DOHH2 (cell line): ENCODE measurements at regions not wholly inside any gene's neighbourhood (a gene's known extent, or its start where the extent isn't known, plus 50 kb on each side); places are given as distances from the start of the nearest gene placed in this dataset.

Experiments
- EZH2phosphoT487 ChIP-seq: fragments of 200-600 bp; sonication (generic); IDR thresholded peaks from 2 replicates; pipeline ENCODE4 v1.6.1; 2017; ENCODE audit warnings: borderline replicate concordance, mild to moderate bottlenecking, antibody characterized with exemption, low read length, moderate library complexity, mixed read lengths
- TF ChIP-seq, protein P1 (sequence below): fragments of 200-600 bp; sonication (generic); IDR thresholded peaks from one replicate; pipeline ENCODE4 v1.5.1; 2014; ENCODE audit warnings: antibody characterized with exemption, mild to moderate bottlenecking, low read depth, low read length; ENCODE audit not compliant: poor library complexity, severe bottlenecking

DNA sequence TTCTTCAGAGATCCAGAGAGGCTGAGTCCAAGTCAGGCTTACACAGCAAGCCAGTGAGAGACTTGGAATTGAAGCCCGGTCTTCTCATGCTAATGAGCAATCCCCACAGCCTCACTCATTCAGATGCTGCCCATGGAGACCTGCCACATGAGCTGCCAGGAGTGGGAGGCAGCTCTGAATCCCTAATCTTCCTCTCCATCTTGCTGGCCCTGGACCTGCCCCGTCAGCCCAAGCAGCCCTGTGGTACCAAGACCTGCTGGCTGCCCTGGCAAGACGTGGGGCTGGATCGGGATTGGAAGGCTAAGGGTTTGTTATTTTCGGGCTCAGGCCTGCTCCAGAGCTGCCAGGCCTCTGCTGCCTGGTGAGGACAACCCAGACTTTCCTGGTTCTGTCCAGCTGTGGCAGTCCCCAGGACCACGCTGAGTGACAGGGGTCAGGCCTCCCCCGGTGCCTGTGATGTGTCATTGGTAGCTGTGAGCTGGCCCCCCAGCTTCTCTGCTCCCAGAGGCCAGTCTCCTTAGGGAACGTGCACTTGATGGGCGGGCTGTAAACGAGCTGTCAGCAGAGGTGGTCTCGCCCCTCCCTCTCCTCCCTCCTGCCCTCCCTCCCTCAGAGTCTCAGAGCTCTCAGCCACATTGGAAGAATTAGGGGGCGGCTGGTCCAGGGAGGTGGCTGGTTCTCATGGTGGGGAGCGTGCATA lies 135.0 kb downstream of the FOXD2 start:
- TF ChIP-seq, protein P1, sequence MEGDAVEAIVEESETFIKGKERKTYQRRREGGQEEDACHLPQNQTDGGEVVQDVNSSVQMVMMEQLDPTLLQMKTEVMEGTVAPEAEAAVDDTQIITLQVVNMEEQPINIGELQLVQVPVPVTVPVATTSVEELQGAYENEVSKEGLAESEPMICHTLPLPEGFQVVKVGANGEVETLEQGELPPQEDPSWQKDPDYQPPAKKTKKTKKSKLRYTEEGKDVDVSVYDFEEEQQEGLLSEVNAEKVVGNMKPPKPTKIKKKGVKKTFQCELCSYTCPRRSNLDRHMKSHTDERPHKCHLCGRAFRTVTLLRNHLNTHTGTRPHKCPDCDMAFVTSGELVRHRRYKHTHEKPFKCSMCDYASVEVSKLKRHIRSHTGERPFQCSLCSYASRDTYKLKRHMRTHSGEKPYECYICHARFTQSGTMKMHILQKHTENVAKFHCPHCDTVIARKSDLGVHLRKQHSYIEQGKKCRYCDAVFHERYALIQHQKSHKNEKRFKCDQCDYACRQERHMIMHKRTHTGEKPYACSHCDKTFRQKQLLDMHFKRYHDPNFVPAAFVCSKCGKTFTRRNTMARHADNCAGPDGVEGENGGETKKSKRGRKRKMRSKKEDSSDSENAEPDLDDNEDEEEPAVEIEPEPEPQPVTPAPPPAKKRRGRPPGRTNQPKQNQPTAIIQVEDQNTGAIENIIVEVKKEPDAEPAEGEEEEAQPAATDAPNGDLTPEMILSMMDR = no peak
- TF ChIP-seq EZH2phosphoT487 = no peak
